22Rv1 (cell line): ENCODE measurements at regions not wholly inside any gene's neighbourhood (a gene's known extent, or its start where the extent isn't known, plus 50 kb on each side); places are given as distances from the start of the nearest gene placed in this dataset.

Experiments used
- ZFX ChIP-seq: fragments of 450-650 bp; IDR thresholded peaks from 2 replicates; pipeline ENCODE4 v1.6.1; 2017; ENCODE audit warnings: antibody characterized with exemption, borderline replicate concordance
- TF ChIP-seq, protein P1 (sequence below): fragments of 450-650 bp; IDR thresholded peaks from 2 replicates; pipeline ENCODE4 v1.5.1; 2017; ENCODE audit warnings: mild to moderate bottlenecking

- TF ChIP-seq, protein P1, sequence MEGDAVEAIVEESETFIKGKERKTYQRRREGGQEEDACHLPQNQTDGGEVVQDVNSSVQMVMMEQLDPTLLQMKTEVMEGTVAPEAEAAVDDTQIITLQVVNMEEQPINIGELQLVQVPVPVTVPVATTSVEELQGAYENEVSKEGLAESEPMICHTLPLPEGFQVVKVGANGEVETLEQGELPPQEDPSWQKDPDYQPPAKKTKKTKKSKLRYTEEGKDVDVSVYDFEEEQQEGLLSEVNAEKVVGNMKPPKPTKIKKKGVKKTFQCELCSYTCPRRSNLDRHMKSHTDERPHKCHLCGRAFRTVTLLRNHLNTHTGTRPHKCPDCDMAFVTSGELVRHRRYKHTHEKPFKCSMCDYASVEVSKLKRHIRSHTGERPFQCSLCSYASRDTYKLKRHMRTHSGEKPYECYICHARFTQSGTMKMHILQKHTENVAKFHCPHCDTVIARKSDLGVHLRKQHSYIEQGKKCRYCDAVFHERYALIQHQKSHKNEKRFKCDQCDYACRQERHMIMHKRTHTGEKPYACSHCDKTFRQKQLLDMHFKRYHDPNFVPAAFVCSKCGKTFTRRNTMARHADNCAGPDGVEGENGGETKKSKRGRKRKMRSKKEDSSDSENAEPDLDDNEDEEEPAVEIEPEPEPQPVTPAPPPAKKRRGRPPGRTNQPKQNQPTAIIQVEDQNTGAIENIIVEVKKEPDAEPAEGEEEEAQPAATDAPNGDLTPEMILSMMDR, result no peak
- no peak for TF ChIP-seq ZFX
Observed at GRCh38 chr13:78826312-78826711, 167.4 kb upstream of the OBI1 start.
